Right lobe of liver (tissue), 6 donors: ENCODE measurements at regions not wholly inside any gene's neighbourhood (a gene's known extent, or its start where the extent isn't known, plus 50 kb on each side); places are given as distances from the start of the nearest gene placed in this dataset.

Experiments
- ATAC-seq, 4 donors: fragments of 200-7000 bp; cut with Tn5 transposase; one replicate each; pipeline ENCODE4 v1.9.1; 2020; ENCODE audit warnings: mild to moderate bottlenecking in 4 of 4, moderate library complexity in 4 of 4
- DNase-seq, 3 donors: peaks; one replicate each; pipeline ENCODE4 v3.0.0-alpha.2; 2020
- H3K27ac ChIP-seq, 3 donors: fragments of 200-600 bp; one replicate each; pipeline ENCODE4 v1.8.0; 2022
- H3K27me3 ChIP-seq, 2 donors: fragments of 200-600 bp; one replicate each; pipeline ENCODE4 v1.8.0; 2022
- H3K36me3 ChIP-seq, 4 donors: fragments of 200-600 bp; sonication (generic) in 1 of 4; one replicate each; pipeline versions ENCODE4 v1.5.1 to v1.8.0; 2017 to 2022; ENCODE audit warnings: control low read depth in 1 of 4
- H3K4me1 ChIP-seq, 4 donors: fragments of 200-600 bp; sonication (generic) in 1 of 4; one replicate each; pipeline versions ENCODE4 v1.5.1 to v1.8.0; 2017 to 2022; ENCODE audit warnings: control low read depth in 1 of 4
- H3K4me3 ChIP-seq, 3 donors: fragments of 200-600 bp; one replicate each; pipeline ENCODE4 v1.8.0; 2022
- H3K9me3 ChIP-seq, 4 donors: fragments of 200-600 bp; sonication (generic) in 1 of 4; one replicate each; pipeline versions ENCODE4 v1.5.1 to v1.8.0; 2017 to 2022; ENCODE audit warnings: control low read depth in 1 of 4
- POLR2A ChIP-seq: fragments of 450-650 bp; IDR thresholded peaks from one replicate; pipeline ENCODE4 v1.6.1; 2017; ENCODE audit warnings: antibody characterized with exemption, mild to moderate bottlenecking
- WGBS: methylation state at CpG from one replicate; pipeline ENCODE4 v1.1.6; 2018; ENCODE audit warnings: low coverage, low lambda C conversion rate; ENCODE audit not compliant: insufficient coverage; ENCODE audit errors: missing lambda C conversion rate; 5-methylcytosine and 5-hydroxymethylcytosine counted together
- intact Hi-C, 2 donors: fragments of 100-400 bp; cut with DNase I; formaldehyde crosslinking; loops; one replicate each; pipeline versions ENCODE4 v1.11.2 to v1.14.1; 2022
- TF ChIP-seq, protein P1 (sequence below), 4 donors: fragments of 200-600 bp in 3 of 4; fragments of 450-650 bp in 1 of 4; IDR thresholded peaks; one replicate each; pipeline versions ENCODE4 v1.5.1 to v1.8.0; 2016 to 2022; ENCODE audit warnings: antibody characterized with exemption in 4 of 4, mild to moderate bottlenecking in 2 of 4
- donor health status: DM: no; HTN: yes; CAD: no.
- donor health status: DM: no; HTN: no; CAD: no.
- donor health status: DM: no; HTN: no; CAD: no.
- donor health status: DM: no; HTN: yes; CAD: no.
- donor health status: DM: no; HTN: yes; CAD: no.

DNA sequence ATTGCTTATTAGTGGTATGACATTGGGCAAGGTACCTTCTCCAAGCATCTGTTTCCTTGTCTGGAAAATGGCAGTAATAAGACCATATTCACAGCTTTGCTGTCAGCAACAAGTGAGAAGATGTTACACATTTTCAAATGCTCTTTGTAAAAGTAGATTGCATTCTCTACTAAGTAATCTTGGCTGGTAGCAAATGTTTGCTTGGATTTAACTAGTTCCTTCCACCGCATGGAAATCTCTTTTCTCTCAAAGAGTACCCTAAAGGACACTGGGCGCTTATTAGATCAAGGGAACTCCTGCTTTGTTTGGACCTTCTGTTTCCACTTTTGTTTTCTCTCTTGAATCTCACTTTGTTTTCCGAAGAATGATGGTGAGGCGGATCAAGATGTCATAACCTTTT lies 185.2 kb upstream of the BMPER start:
- H3K27me3 ChIP-seq: no peaks in the 10 kb centered on the region
- H3K27ac ChIP-seq: no peak overlapping the region
- H3K36me3 ChIP-seq: no peaks in the 10 kb centered on the region
- no peak overlapping the region for H3K4me3 ChIP-seq
- no peaks in the 10 kb centered on the region for H3K9me3 ChIP-seq
- ATAC-seq (no peak), DNase-seq (no peak)
- no peak for TF ChIP-seq POLR2A
- TF ChIP-seq, protein P1, sequence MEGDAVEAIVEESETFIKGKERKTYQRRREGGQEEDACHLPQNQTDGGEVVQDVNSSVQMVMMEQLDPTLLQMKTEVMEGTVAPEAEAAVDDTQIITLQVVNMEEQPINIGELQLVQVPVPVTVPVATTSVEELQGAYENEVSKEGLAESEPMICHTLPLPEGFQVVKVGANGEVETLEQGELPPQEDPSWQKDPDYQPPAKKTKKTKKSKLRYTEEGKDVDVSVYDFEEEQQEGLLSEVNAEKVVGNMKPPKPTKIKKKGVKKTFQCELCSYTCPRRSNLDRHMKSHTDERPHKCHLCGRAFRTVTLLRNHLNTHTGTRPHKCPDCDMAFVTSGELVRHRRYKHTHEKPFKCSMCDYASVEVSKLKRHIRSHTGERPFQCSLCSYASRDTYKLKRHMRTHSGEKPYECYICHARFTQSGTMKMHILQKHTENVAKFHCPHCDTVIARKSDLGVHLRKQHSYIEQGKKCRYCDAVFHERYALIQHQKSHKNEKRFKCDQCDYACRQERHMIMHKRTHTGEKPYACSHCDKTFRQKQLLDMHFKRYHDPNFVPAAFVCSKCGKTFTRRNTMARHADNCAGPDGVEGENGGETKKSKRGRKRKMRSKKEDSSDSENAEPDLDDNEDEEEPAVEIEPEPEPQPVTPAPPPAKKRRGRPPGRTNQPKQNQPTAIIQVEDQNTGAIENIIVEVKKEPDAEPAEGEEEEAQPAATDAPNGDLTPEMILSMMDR (IDR thresholded peaks at IDR 0.05): no peak
- 83% methylated on average over 3 of the region's 4 CpGs for WGBS
- no peaks in the 10 kb centered on the region for H3K4me1 ChIP-seq
- intact Hi-C loops: no loop called here

DNA sequence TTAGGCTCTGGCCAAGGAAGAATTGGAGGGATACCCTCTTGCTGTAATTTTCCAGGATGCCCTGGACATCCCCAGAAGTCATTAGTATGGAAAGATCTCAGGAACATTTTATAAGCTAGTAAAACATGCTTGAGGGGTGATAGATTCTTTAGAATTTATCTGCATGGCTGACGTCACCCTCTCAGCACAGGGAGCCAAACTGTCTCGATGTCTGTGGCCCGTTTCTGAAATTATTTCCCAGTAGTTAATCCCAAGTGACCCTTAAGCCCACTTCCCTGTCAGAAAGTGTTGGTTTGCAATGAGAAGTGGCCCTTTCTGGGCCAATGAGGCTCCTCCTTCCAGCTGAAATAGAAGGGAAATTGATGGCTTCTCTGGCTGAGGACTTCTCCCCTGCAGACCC lies 184.5 kb upstream of the BMPER start:
- TF ChIP-seq POLR2A: no peak
- TF ChIP-seq, protein P1 (IDR thresholded peaks at IDR 0.05): no peak
- no peak for DNase-seq
- H3K27me3 ChIP-seq: no peaks in the 10 kb centered on the region
- no peak overlapping the region for H3K27ac ChIP-seq
- no peaks in the 10 kb centered on the region for H3K9me3 ChIP-seq
- no peak for ATAC-seq
- H3K36me3 ChIP-seq: no peaks in the 10 kb centered on the region
- 83% methylated on average over 2 of the region's 3 CpGs for WGBS
- no peak overlapping the region for H3K4me3 ChIP-seq
- H3K4me1 ChIP-seq: no peaks in the 10 kb centered on the region
- intact Hi-C loops: no loop called here

DNA sequence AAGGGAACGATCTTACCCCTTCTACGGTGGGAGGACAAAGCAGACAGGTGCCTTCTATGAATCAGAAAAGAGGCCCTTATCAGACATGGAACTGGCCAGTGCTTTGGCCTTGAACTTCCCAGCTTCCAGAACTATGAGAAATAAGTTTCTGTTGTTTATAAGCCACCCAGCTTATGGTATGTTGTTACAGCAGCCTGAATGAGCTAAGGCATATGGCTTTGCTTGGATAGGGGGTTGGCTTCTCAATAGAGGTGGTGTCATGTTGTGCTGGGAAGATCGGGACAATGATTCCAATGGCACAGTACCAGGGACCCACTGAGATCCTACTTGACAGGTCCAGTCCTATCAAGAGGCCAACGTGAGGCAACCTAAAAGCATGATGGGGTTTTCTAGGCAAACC lies 183.4 kb upstream of the BMPER start:
- intact Hi-C loops: no loop called here
- H3K4me1 ChIP-seq: no peaks in the 10 kb centered on the region
- ATAC-seq (no peak), DNase-seq (no peak)
- H3K27ac ChIP-seq: no peak overlapping the region
- H3K9me3 ChIP-seq: no peaks in the 10 kb centered on the region
- TF ChIP-seq, protein P1 (IDR thresholded peaks at IDR 0.05): no peak
- TF ChIP-seq POLR2A: no peak
- 60% methylated on average over 2 of the region's 4 CpGs for WGBS
- no peaks in the 10 kb centered on the region for H3K27me3 ChIP-seq
- H3K4me3 ChIP-seq: no peak overlapping the region
- H3K36me3 ChIP-seq: no peaks in the 10 kb centered on the region

DNA sequence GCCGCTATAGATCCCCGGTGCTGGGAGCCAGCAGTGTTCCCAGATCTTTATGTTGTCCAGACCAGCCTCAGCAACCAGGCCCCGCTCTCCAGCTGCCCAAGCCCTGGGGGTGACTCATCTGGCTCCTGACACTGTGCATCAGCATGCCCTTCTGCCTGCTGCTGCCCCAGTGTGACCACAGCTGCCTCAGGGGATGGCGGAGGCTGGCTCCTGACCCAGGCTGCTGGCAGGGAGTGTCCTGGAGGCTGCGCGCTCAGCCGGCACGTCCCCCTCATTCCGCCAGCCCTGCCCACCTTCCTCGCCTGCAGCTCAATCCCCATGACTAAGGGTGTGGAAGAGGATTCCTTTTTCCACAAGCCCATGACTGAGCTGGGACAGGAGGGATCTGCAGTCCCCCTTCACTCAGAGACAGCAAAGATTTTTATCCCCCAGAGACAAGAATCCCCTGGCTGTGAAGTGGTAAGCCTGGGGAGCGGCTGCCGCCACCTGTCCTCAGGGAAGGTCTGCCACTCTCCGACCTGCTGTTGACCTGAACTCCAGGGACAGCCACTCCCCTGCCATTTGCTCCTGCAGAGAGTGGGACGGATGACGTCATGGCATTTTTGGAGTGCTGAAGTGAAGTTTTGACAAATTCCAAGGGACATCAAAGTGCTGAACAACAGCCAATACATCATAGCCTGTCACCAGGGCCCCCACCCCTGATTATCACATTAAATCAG lies 182.8 kb upstream of the BMPER start:
- ATAC-seq (no peak), DNase-seq (no peak)
- H3K27ac ChIP-seq: no peak overlapping the region
- intact Hi-C loops: no loop called here
- TF ChIP-seq POLR2A: no peak
- TF ChIP-seq, protein P1 (IDR thresholded peaks at IDR 0.05): no peak
- H3K4me1 ChIP-seq: no peaks in the 10 kb centered on the region
- no peaks in the 10 kb centered on the region for H3K36me3 ChIP-seq
- H3K27me3 ChIP-seq: no peaks in the 10 kb centered on the region
- no peaks in the 10 kb centered on the region for H3K9me3 ChIP-seq
- no CpG with 5 or more reads among the region's 15 CpGs for WGBS
- no peak overlapping the region for H3K4me3 ChIP-seq
